ENCODE measurements at regions not wholly inside any gene's neighbourhood (a gene's known extent, or its start where the extent isn't known, plus 50 kb on each side); places are given as distances from the start of the nearest gene placed in this dataset.

GRCh38 chr15:91696981-91697380, 156.5 kb upstream of the SLCO3A1 start:
- Histone ChIP-seq H4K20me1 (ENCODE audit: low read length) (no peaks in the 10 kb centered on the region), H3K9me3 (ENCODE audit: low read length) (no peaks in the 10 kb centered on the region), H3K27me3 (ENCODE audit: low read length) (peaks cover 31% of the 10 kb centered on the region), H3K4me2 (ENCODE audit: low read length) (no peak overlapping the region), H3F3A (ENCODE audit: low read length, unreplicated experiment) (no peaks in the 10 kb centered on the region), H3K9me2 (replicated peaks; ENCODE audit: low read length) (no peaks in the 10 kb centered on the region), H3K27ac (ENCODE audit: low read length) (no peak overlapping the region), H3K4me3 (ENCODE audit: low read length) (no peak overlapping the region), H3K9ac (ENCODE audit: low read length) (no peak overlapping the region), H3K36me3 (ENCODE audit: low read depth, low read length) (no peaks in the 10 kb centered on the region), H3K4me1 (ENCODE audit: insufficient read depth, low read length) (no peaks in the 10 kb centered on the region), H2AFZ (ENCODE audit: low read length) (no peak overlapping the region), H3K79me2 (ENCODE audit: low read length) (no peaks in the 10 kb centered on the region)
- CTCF ChIA-PET = no interaction called here
- no TSS peak for BruUV-seq (replicated peaks)
- DNase-seq (no peak), ATAC-seq (no peak)
- no peak for TF ChIP-seq EZH2 (IDR thresholded peaks at IDR 0.05; ENCODE audit: low read length, unreplicated experiment)
- TF ChIP-seq EZH2phosphoT487 (IDR thresholded peaks at IDR 0.05; ENCODE audit: borderline replicate concordance, low read length) = no peak
- no peak for TF ChIP-seq CTCF (conservative IDR thresholded peaks at IDR 0.05; ENCODE audit: low read depth, low read length)
- intact Hi-C loops (cut with micrococcal nuclease) = no loop called here
- POLR2A ChIA-PET (ENCODE audit: unreplicated experiment) = no interaction called here

- Histone ChIP-seq H3K4me1 (ENCODE audit: insufficient read depth, low read length) (no peaks in the 10 kb centered on the region), H3K4me2 (ENCODE audit: low read length) (no peak overlapping the region), H3K27me3 (ENCODE audit: low read length) (peaks cover 21% of the 10 kb centered on the region), H2AFZ (ENCODE audit: low read length) (no peak overlapping the region), H4K20me1 (ENCODE audit: low read length) (no peaks in the 10 kb centered on the region), H3K9ac (ENCODE audit: low read length) (no peak overlapping the region), H3K9me2 (replicated peaks; ENCODE audit: low read length) (no peaks in the 10 kb centered on the region), H3F3A (ENCODE audit: low read length, unreplicated experiment) (no peaks in the 10 kb centered on the region), H3K79me2 (ENCODE audit: low read length) (no peaks in the 10 kb centered on the region), H3K4me3 (ENCODE audit: low read length) (no peak overlapping the region), H3K36me3 (ENCODE audit: low read depth, low read length) (no peaks in the 10 kb centered on the region), H3K27ac (ENCODE audit: low read length) (no peak overlapping the region), H3K9me3 (ENCODE audit: low read length) (no peaks in the 10 kb centered on the region)
- CTCF ChIA-PET = no interaction called here
- no peak for DNase-seq
- no TSS peak for BruUV-seq (replicated peaks)
- POLR2A ChIA-PET (ENCODE audit: unreplicated experiment) = no interaction called here
- no peak for TF ChIP-seq CTCF (conservative IDR thresholded peaks at IDR 0.05; ENCODE audit: low read depth, low read length)
- no peak for TF ChIP-seq EZH2 (IDR thresholded peaks at IDR 0.05; ENCODE audit: low read length, unreplicated experiment)
- TF ChIP-seq EZH2phosphoT487 (IDR thresholded peaks at IDR 0.05; ENCODE audit: borderline replicate concordance, low read length) = no peak
- intact Hi-C loops (cut with micrococcal nuclease) = no loop called here
- no peak for ATAC-seq
Observed at GRCh38 chr15:91698241-91698640, 155.3 kb upstream of the SLCO3A1 start.

- Histone ChIP-seq H3K79me2 (ENCODE audit: low read length) (no peaks in the 10 kb centered on the region), H4K20me1 (ENCODE audit: low read length) (no peaks in the 10 kb centered on the region), H3K9me3 (ENCODE audit: low read length) (no peaks in the 10 kb centered on the region), H3K27ac (ENCODE audit: low read length) (no peak overlapping the region), H3K4me3 (ENCODE audit: low read length) (no peak overlapping the region), H2AFZ (ENCODE audit: low read length) (no peak overlapping the region), H3K4me1 (ENCODE audit: insufficient read depth, low read length) (no peaks in the 10 kb centered on the region), H3K36me3 (ENCODE audit: low read depth, low read length) (no peaks in the 10 kb centered on the region), H3K27me3 (ENCODE audit: low read length) (peaks cover 18% of the 10 kb centered on the region), H3K4me2 (ENCODE audit: low read length) (no peak overlapping the region), H3K9me2 (replicated peaks; ENCODE audit: low read length) (no peaks in the 10 kb centered on the region), H3K9ac (ENCODE audit: low read length) (no peak overlapping the region), H3F3A (ENCODE audit: low read length, unreplicated experiment) (no peaks in the 10 kb centered on the region)
- TF ChIP-seq CTCF (conservative IDR thresholded peaks at IDR 0.05; ENCODE audit: low read depth, low read length) = no peak
- no peak for TF ChIP-seq EZH2 (IDR thresholded peaks at IDR 0.05; ENCODE audit: low read length, unreplicated experiment)
- TF ChIP-seq EZH2phosphoT487 (IDR thresholded peaks at IDR 0.05; ENCODE audit: borderline replicate concordance, low read length) = no peak
- POLR2A ChIA-PET (ENCODE audit: unreplicated experiment) = no interaction called here
- no peak for DNase-seq
- BruUV-seq (replicated peaks) = no TSS peak
- CTCF ChIA-PET = no interaction called here
- intact Hi-C loops (cut with micrococcal nuclease) = no loop called here
- ATAC-seq = no peak
Observed at GRCh38 chr15:91699741-91700140, 153.8 kb upstream of the SLCO3A1 start.
